ENCODE measurements at regions not wholly inside any gene's neighbourhood (a gene's known extent, or its start where the extent isn't known, plus 50 kb on each side); places are given as distances from the start of the nearest gene placed in this dataset.

DNA sequence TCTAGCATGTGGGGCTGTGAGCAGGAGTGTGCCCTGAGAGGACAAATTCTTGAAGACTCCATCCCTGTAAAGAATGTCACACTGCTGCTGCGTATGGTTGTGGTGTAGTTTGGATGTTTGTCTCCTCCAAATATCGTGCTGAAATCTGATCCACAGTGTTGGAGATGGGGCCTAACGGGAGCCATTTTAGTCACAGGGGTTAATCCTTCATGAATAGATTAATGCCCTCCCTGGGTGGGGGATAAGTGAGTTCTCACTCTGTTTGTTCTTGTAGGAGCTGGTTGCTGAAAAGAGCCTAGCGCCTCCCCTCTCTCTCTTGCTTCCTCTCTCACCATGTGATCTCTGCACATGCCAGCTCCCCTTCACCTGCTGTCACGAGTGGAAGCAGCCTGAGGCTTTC lies 94.5 kb upstream of the VASH1 start:
- intact Hi-C loops (cut with micrococcal nuclease; ENCODE audit: unreplicated experiment), result no loop called here
- Histone ChIP-seq H3K4me3 (ENCODE audit: low read depth, low read length, poor library complexity, severe bottlenecking) (no peak overlapping the region), H3K36me3 (ENCODE audit: insufficient read depth, low read length, poor library complexity, severe bottlenecking) (no peaks in the 10 kb centered on the region), H3K27me3 (replicated peaks; ENCODE audit: insufficient read depth, low read depth, low read length, poor library complexity) (no peaks in the 10 kb centered on the region), H3K9me3 (ENCODE audit: low read depth, low read length, poor library complexity, severe bottlenecking) (no peaks in the 10 kb centered on the region), H3K27ac (ENCODE audit: low read depth, low read length, poor library complexity, severe bottlenecking) (no peak overlapping the region), H3K4me1 (ENCODE audit: insufficient read depth, low read length, poor library complexity, severe bottlenecking) (peaks cover 5% of the 10 kb centered on the region)
- peak; percentile 65 for DNase-seq (ENCODE audit: low spot score)
- POLR2A ChIA-PET (ENCODE audit: low non-redundant PET), result no interaction called here
- CTCF ChIA-PET, result interaction anchor here (0.6 kb wide), 1 partner anchor 129 kb away, joined by 3 read pairs; no protein-coding TSS in a partner anchor
- BruUV-seq (replicated peaks), result no TSS peak
- no peak for TF ChIP-seq EZH2 (IDR thresholded peaks at IDR 0.05; ENCODE audit: borderline replicate concordance, low read depth, low read length, poor library complexity, severe bottlenecking)
- TF ChIP-seq, protein P1, sequence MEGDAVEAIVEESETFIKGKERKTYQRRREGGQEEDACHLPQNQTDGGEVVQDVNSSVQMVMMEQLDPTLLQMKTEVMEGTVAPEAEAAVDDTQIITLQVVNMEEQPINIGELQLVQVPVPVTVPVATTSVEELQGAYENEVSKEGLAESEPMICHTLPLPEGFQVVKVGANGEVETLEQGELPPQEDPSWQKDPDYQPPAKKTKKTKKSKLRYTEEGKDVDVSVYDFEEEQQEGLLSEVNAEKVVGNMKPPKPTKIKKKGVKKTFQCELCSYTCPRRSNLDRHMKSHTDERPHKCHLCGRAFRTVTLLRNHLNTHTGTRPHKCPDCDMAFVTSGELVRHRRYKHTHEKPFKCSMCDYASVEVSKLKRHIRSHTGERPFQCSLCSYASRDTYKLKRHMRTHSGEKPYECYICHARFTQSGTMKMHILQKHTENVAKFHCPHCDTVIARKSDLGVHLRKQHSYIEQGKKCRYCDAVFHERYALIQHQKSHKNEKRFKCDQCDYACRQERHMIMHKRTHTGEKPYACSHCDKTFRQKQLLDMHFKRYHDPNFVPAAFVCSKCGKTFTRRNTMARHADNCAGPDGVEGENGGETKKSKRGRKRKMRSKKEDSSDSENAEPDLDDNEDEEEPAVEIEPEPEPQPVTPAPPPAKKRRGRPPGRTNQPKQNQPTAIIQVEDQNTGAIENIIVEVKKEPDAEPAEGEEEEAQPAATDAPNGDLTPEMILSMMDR (conservative IDR thresholded peaks at IDR 0.05; ENCODE audit: low read depth, low read length), result no peak

DNA sequence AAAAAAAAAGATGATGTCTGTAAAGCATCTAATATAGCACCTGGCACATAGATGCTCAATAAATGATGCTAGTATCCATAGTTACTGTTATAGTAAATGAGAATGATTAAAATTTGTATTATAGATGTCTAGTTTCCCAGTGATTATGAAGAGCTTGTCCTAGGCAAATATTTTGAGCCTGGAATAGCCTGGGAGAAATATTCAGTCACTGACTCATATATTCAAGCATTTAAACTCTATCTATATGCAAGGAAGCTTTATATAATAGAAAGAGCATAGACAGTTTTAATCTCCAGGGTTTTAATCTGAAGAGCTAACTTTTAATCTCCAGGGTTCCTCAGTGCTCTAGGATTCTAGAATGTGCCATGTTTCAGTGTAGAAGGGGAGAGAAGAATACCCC lies 91.5 kb upstream of the VASH1 start:
- H3K9me3 ChIP-seq (ENCODE audit: low read depth, low read length, poor library complexity, severe bottlenecking), result no peaks in the 10 kb centered on the region
- H3K4me3 ChIP-seq (ENCODE audit: low read depth, low read length, poor library complexity, severe bottlenecking), result no peak overlapping the region
- POLR2A ChIA-PET (ENCODE audit: low non-redundant PET), result no interaction called here
- H3K4me1 ChIP-seq (ENCODE audit: insufficient read depth, low read length, poor library complexity, severe bottlenecking), result peaks cover 5% of the 10 kb centered on the region
- no peak overlapping the region for H3K27ac ChIP-seq (ENCODE audit: low read depth, low read length, poor library complexity, severe bottlenecking)
- no peaks in the 10 kb centered on the region for H3K27me3 ChIP-seq (replicated peaks; ENCODE audit: insufficient read depth, low read depth, low read length, poor library complexity)
- H3K36me3 ChIP-seq (ENCODE audit: insufficient read depth, low read length, poor library complexity, severe bottlenecking), result no peaks in the 10 kb centered on the region
- BruUV-seq (replicated peaks), result no TSS peak
- intact Hi-C loops (cut with micrococcal nuclease; ENCODE audit: unreplicated experiment), result no loop called here
- DNase-seq (ENCODE audit: low spot score), result no peak
- TF ChIP-seq, protein P1 (conservative IDR thresholded peaks at IDR 0.05; ENCODE audit: low read depth, low read length), result no peak
- no peak for TF ChIP-seq EZH2 (IDR thresholded peaks at IDR 0.05; ENCODE audit: borderline replicate concordance, low read depth, low read length, poor library complexity, severe bottlenecking)
- CTCF ChIA-PET, result no interaction called here

DNA sequence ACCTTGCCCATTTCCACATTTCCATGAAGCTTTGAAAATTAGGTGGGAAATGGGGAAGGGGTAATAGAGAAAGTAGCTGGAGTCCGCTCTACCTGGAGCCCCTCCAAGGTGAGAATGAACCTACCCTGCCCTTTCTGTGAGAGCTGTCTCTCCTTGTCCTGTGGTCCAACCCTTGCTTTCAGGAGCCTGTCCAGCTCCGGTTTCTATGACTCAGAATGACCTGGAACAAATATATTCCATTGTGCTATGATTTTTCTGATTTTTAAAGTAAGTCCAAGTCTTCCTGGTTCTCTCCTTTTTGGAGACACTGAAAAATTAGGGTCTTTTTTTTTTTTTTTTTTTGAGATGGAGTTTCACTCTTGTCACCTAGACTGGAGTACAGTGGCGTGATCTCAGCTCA lies 89.1 kb upstream of the VASH1 start:
- no peak for DNase-seq (ENCODE audit: low spot score)
- Histone ChIP-seq H3K27ac (ENCODE audit: low read depth, low read length, poor library complexity, severe bottlenecking) (no peak overlapping the region), H3K36me3 (ENCODE audit: insufficient read depth, low read length, poor library complexity, severe bottlenecking) (no peaks in the 10 kb centered on the region), H3K4me3 (ENCODE audit: low read depth, low read length, poor library complexity, severe bottlenecking) (no peak overlapping the region), H3K9me3 (ENCODE audit: low read depth, low read length, poor library complexity, severe bottlenecking) (no peaks in the 10 kb centered on the region), H3K27me3 (replicated peaks; ENCODE audit: insufficient read depth, low read depth, low read length, poor library complexity) (no peaks in the 10 kb centered on the region), H3K4me1 (ENCODE audit: insufficient read depth, low read length, poor library complexity, severe bottlenecking) (no peaks in the 10 kb centered on the region)
- no peak for TF ChIP-seq EZH2 (IDR thresholded peaks at IDR 0.05; ENCODE audit: borderline replicate concordance, low read depth, low read length, poor library complexity, severe bottlenecking)
- TF ChIP-seq, protein P1 (conservative IDR thresholded peaks at IDR 0.05; ENCODE audit: low read depth, low read length), result no peak
- ChIA-PET CTCF (no interaction called here), POLR2A (ENCODE audit: low non-redundant PET) (no interaction called here)
- BruUV-seq (replicated peaks), result no TSS peak
- intact Hi-C loops (cut with micrococcal nuclease; ENCODE audit: unreplicated experiment), result no loop called here
